ENCODE measurements at regions not wholly inside any gene's neighbourhood (a gene's known extent, or its start where the extent isn't known, plus 50 kb on each side); places are given as distances from the start of the nearest gene placed in this dataset.
"Not testable (repeated sequence)": the region's sequence is repeated elsewhere in the genome, so short reads cannot be mapped to it uniquely, and the experiment has no call there.

DNA sequence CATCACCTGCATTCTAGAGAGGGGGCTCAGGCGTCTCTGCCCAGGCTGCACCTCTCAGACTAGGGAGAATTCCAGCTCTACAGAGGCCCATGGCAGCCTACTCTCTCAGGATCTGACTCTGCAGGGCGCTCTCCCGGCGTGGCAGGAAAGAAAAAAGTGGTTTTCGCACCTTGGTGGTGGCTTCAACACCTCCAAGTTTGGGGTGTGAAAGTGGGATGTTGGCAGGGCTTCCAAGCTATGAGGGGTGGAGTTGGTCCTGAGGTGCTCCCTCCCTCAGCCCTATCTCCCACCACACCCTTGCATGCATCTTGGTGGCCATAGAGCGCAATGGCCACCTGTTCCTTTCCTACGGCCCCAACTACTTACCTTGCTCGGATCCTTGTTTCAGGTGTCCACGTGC lies 166.5 kb downstream of the VSIG4 start:
- H3K4me1 ChIP-seq (ENCODE audit: insufficient read depth, low read length): 0 out of 2 replicates have a peak, but pooled peaks cover 4% of the 10 kb centered on the region
- H3K9ac ChIP-seq (ENCODE audit: low read depth, low read length): no peak overlapping the region
- no peaks in the 10 kb centered on the region for H3K9me3 ChIP-seq (ENCODE audit: control insufficient read depth, insufficient read depth, low read length)
- H3K36me3 ChIP-seq (ENCODE audit: insufficient read depth, low read length): no peaks in the 10 kb centered on the region

DNA sequence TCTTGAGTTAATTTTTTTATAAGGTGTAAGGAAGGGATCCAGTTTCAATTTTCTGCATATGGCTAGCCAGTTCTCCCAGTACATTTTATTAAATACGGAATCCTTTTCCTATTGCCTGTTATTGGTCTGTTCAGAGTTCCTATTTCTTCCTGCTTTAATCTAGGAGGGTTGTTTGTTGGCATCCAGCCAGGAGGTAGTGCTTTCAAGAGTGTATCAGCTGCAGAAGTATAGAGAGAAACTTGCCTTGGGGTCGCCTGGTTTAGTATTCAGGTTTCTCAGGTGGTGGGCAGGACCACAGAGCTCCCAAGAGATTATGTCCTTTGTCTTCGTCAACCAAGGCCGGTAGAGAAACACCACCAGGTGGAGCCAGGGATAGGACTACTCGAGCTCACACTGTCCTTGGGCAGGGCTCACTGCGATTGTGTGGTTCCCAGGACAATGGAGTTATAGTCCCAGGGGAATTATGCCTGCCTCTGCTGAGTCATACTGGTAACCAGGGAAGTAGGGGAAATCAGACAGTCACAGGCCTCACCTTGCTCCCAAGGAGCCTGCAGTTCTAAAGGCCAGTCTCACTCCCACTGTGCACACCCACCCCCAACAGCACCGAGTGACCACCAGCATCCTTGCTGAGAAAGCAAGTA lies 168.1 kb downstream of the VSIG4 start:
- Histone ChIP-seq H3K9me3 (ENCODE audit: control insufficient read depth, insufficient read depth, low read length) (no peaks in the 10 kb centered on the region), H3K9ac (ENCODE audit: low read depth, low read length) (no peak overlapping the region), H3K36me3 (ENCODE audit: insufficient read depth, low read length) (no peaks in the 10 kb centered on the region), H3K4me1 (ENCODE audit: insufficient read depth, low read length) (0 out of 2 replicates have a peak, but pooled peaks cover 4% of the 10 kb centered on the region)

DNA sequence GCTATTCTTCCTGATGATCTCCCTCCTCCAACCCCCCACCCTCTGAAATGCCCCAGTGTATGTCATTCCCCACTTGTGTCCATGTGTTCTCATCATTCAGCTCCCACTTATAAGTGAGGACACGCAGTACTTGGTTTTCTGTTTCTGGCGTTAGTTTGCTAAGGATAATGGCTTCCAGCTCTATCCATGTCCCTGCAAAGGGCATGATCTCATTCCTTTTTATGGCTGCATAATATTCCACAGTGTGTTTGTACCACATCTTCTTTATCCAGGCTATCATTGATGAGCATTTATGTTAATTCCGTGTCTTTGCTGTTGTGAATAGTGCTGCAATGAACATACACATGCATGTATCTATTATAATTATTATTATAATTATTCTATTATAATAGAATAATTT lies 169.3 kb downstream of the VSIG4 start:
- not testable (repeated sequence) for H3K9me3 ChIP-seq (ENCODE audit: control insufficient read depth, insufficient read depth, low read length); H3K9ac ChIP-seq (ENCODE audit: low read depth, low read length); H3K4me1 ChIP-seq (ENCODE audit: insufficient read depth, low read length); H3K36me3 ChIP-seq (ENCODE audit: insufficient read depth, low read length)

DNA sequence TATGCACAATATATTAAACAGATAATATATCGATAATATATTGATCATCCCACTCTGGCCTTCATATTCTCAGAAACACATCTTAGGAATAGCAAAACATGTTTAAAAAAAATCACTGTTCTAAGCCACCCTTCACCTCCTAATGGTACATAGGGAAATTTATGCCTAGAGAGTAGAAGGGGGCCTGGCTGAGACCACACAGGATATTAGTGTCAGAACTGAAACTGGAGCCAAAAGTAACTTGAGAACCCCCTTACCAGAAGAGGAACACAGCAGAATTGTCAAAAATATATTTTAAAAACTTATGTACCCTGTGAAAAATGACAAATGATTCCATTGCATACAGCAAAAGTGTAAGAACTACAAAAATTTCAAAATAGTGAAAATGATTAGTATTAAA lies 173.1 kb downstream of the VSIG4 start:
- 0 out of 2 replicates have a peak, but pooled peaks cover 7% of the 10 kb centered on the region for H3K4me1 ChIP-seq (ENCODE audit: insufficient read depth, low read length)
- no peaks in the 10 kb centered on the region for H3K36me3 ChIP-seq (ENCODE audit: insufficient read depth, low read length)
- H3K9ac ChIP-seq (ENCODE audit: low read depth, low read length): no peak overlapping the region
- no peaks in the 10 kb centered on the region for H3K9me3 ChIP-seq (ENCODE audit: control insufficient read depth, insufficient read depth, low read length)

DNA sequence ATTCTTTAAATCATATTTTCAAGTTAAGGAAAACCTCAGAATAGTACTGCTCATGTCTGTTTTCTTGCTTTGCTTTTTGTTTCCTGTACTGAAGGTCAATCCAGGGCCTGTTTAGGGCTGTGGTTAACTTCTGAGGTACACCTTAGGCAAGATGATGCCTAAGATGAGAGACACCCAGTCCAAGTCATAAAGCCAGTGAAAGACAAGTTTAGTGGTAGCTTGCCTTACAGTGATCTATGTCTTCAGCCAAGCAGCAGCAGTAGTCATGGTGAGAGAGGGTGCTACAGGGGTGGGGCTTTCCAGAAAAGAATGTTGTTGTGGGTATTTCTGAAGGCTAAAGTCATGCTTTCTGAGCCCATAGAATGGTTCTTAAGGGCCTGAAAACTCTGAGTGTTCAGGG lies 173.7 kb downstream of the VSIG4 start:
- no peaks in the 10 kb centered on the region for H3K36me3 ChIP-seq (ENCODE audit: insufficient read depth, low read length)
- H3K9ac ChIP-seq (ENCODE audit: low read depth, low read length): no peak overlapping the region
- 0 out of 2 replicates have a peak, but pooled peaks cover 7% of the 10 kb centered on the region for H3K4me1 ChIP-seq (ENCODE audit: insufficient read depth, low read length)
- no peaks in the 10 kb centered on the region for H3K9me3 ChIP-seq (ENCODE audit: control insufficient read depth, insufficient read depth, low read length)

DNA sequence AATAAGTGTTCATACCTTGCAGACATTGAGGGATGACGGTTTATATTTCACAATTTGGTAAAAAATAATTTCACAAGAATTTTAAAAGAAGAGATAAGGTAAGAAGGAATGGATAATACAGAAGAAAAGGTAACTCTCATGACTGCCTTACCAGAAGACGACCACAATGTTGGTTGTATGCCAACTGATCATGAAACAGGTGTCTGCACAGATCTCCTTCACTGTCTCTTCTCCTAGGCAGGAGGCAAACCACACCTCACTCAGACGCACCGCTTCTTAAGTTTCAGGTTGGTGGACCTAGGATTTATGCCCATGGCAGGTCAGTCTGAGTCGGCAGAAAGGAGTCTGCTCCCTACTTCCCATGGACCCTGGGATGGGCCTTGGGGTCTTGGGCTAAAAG lies 177.2 kb downstream of the VSIG4 start:
- no peak overlapping the region for H3K9ac ChIP-seq (ENCODE audit: low read depth, low read length)
- no peaks in the 10 kb centered on the region; the same call in 1 of the 2 replicates for H3K9me3 ChIP-seq (ENCODE audit: control insufficient read depth, insufficient read depth, low read length)
- H3K36me3 ChIP-seq (ENCODE audit: insufficient read depth, low read length): no peaks in the 10 kb centered on the region
- H3K4me1 ChIP-seq (ENCODE audit: insufficient read depth, low read length): 0 out of 2 replicates have a peak, but pooled peaks cover 7% of the 10 kb centered on the region

DNA sequence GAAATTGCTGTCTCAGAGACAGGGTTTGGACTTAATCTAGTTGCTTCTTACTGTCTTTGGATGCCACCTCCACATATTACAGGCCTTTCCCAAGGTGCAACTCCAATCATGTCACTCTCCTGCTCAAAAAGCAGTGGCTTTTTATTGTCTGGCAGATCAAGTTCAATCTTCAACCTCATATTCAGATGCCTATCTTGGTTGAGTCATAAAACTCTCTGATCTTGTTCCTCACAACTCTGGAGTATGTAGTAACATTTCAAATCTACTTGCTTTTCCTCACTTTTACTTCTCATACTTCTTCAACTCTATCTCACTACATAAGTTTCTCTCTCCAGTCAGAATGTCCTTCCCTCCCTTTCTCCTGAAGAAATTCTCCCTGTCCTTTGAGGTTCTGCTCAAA lies 180.6 kb downstream of the VSIG4 start:
- 0 out of 2 replicates have a peak, but pooled peaks cover 7% of the 10 kb centered on the region for H3K4me1 ChIP-seq (ENCODE audit: insufficient read depth, low read length)
- H3K9me3 ChIP-seq (ENCODE audit: control insufficient read depth, insufficient read depth, low read length): no peaks in the 10 kb centered on the region; the same call in 1 of the 2 replicates
- H3K36me3 ChIP-seq (ENCODE audit: insufficient read depth, low read length): no peaks in the 10 kb centered on the region
- H3K9ac ChIP-seq (ENCODE audit: low read depth, low read length): no peak overlapping the region

DNA sequence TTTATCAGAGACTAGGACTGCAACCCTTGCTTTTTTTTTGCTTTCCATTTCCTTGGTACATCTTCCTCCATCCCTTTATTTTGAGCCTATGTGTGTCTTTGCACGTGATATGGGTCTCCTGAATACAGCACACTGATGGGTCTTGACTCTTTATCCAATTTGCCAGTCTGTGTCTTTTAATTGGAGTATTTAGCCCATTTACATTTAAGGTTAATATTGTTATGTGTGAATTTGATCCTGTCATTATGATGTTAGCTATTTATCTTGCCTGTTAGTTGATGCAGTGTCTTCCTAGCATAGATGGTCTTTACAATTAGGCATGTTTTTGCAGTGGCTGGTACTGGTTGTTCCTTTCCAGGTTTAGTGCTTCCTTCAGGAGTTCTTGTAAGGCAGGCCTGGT lies 185.4 kb downstream of the VSIG4 start:
- H3K9me3 ChIP-seq (ENCODE audit: control insufficient read depth, insufficient read depth, low read length); H3K4me1 ChIP-seq (ENCODE audit: insufficient read depth, low read length); H3K9ac ChIP-seq (ENCODE audit: low read depth, low read length); H3K36me3 ChIP-seq (ENCODE audit: insufficient read depth, low read length): not testable (repeated sequence)

DNA sequence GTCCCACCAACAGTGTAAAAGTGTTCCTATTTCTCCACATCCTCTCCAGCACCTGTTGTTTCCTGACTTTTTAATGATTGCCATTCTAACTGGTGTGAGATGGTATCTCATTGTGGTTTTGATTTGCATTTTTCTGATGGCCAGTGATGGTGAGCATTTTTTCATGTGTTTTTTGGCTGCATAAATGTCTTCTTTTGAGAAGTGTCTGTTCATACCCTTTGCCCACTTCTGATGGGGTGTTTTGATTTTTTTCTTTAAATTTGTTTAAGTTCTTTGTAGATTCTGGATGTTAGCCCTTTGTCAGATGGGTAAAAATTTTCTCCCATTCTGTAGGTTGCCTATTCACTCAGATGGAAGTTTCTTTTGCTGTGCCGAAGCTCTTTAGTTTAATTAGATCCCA lies 183.9 kb downstream of the MSN start:
- not testable (repeated sequence) for H3K9ac ChIP-seq (ENCODE audit: low read depth, low read length); H3K36me3 ChIP-seq (ENCODE audit: insufficient read depth, low read length); H3K4me1 ChIP-seq (ENCODE audit: insufficient read depth, low read length); H3K9me3 ChIP-seq (ENCODE audit: control insufficient read depth, insufficient read depth, low read length)

DNA sequence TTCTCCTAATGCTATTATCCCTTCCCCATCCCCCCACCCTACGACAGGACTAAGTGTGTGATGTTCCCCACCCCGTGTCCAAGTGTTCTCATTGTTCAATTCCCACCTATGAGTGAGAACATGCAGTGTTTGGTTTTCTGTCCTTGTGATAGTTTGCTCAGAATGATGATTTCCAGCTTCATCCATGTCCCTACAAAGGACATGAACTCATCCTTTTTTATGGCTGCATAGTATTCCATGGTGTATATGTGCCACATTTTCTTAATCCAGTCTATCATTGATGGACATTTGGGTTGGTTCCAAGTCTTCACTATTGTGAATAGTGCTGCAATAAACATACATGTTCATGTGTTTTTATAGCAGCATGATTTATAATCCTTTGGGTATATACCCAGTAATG lies 183.4 kb downstream of the MSN start:
- H3K4me1 ChIP-seq (ENCODE audit: insufficient read depth, low read length); H3K9ac ChIP-seq (ENCODE audit: low read depth, low read length); H3K9me3 ChIP-seq (ENCODE audit: control insufficient read depth, insufficient read depth, low read length); H3K36me3 ChIP-seq (ENCODE audit: insufficient read depth, low read length): not testable (repeated sequence)

DNA sequence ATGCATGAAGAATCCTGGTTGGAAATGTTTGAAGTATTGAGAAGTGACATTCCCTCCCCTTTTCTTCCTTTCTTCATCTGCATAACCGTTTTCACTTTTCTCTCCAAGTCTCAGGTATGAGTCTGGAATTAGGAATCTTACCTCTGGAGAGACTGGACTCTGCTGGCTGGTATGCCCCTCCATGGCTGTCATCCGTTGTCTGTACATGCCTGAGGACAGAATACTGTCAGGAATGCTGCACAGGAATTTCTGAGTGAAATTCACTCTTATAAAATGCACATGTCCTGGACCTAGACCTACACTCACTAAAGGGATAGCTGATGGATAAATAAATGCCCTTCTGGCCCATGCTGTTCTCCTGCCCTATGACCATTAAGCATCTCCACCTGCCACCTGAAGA lies 179.5 kb downstream of the MSN start:
- Histone ChIP-seq H3K9me3 (ENCODE audit: control insufficient read depth, insufficient read depth, low read length) (no peaks in the 10 kb centered on the region), H3K9ac (ENCODE audit: low read depth, low read length) (no peak overlapping the region), H3K4me1 (ENCODE audit: insufficient read depth, low read length) (no peaks in the 10 kb centered on the region), H3K36me3 (ENCODE audit: insufficient read depth, low read length) (no peaks in the 10 kb centered on the region)

DNA sequence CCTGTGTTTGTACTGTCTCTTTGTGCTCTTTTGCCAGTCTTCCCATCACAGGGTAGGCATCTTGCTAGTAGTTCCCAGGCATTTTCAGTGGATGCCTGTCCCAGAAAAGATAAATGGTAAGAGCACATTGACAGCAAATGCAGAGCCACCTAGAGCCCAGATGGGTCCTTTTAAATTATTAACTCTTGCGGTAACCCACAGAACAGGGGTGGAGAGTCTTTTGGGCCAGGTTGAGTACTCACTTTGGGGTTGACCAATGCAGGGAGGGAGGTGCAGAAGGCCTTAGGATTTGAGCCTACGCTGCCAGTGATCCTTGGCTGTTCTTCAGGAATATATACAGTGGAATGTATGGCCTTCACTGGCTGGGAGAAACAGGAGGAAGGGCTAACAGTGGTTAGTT lies 173.8 kb downstream of the MSN start:
- H3K36me3 ChIP-seq (ENCODE audit: insufficient read depth, low read length): no peaks in the 10 kb centered on the region

DNA sequence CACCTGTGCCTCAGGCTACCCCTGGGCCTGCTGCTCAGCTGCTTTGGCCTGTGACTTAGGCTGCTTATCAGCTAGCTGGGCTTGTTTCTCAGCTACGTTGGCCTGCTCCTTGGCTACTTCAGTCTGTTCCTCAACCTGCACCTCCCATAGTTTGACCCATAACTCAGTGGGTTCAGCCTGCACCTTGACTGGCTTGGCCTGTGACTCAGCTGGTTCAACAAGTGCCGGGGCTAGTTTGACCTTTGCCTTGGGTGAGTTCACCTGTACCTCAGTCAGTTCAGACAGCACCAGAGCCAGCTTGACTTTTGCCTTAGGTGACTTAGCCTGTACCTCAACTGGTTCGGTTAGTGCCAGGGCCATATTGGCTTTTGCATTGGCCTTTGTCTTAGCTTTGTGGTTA lies 171.2 kb downstream of the MSN start:
- Histone ChIP-seq H3K36me3 (ENCODE audit: insufficient read depth, low read length) (no peaks in the 10 kb centered on the region), H3K9me3 (ENCODE audit: control insufficient read depth, insufficient read depth, low read length) (no peaks in the 10 kb centered on the region), H3K4me1 (ENCODE audit: insufficient read depth, low read length) (no peaks in the 10 kb centered on the region), H3K9ac (ENCODE audit: low read depth, low read length) (no peak overlapping the region)

More for the DNA sequence above, 173.8 kb downstream of the MSN start:
- Histone ChIP-seq H3K9me3 (ENCODE audit: control insufficient read depth, insufficient read depth, low read length) (no peaks in the 10 kb centered on the region), H3K4me1 (ENCODE audit: insufficient read depth, low read length) (no peaks in the 10 kb centered on the region), H3K9ac (ENCODE audit: low read depth, low read length) (no peak overlapping the region)

DNA sequence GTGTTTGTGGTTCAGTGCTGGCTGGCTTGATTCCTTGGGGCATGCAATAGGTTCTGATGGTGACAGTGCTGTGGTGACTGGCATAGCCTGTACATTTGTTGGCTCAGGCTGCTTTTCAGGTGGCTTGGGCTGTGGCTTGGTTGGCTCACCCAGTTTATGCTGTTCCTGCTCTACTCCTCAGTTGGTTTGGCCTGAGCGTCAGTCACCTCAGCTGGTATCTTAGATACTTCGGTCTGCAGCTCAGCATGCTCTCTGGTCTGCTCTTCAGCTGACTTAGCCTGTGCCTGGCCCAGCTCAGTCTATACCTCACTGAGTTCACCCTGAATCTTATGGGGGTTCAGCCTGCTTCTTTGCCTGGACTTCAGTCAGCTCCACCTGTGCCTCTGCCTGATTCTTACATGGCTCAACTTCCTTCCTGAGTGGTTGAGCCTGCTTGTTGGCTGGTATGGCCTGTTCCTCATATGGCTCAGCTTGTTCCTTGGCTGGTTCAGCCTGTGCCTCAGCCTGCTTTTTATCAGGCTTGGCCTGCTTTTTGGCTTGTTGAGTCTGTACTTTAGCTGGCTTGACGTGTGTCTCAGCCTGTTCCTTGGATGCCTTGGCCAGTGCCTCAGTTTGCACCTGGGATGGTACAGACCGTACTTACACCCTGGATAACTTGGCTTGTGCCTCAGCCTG lies 170.6 kb downstream of the MSN start:
- Histone ChIP-seq H3K36me3 (ENCODE audit: insufficient read depth, low read length) (no peaks in the 10 kb centered on the region), H3K9me3 (ENCODE audit: control insufficient read depth, insufficient read depth, low read length) (no peaks in the 10 kb centered on the region), H3K4me1 (ENCODE audit: insufficient read depth, low read length) (no peaks in the 10 kb centered on the region), H3K9ac (ENCODE audit: low read depth, low read length) (no peak overlapping the region)

DNA sequence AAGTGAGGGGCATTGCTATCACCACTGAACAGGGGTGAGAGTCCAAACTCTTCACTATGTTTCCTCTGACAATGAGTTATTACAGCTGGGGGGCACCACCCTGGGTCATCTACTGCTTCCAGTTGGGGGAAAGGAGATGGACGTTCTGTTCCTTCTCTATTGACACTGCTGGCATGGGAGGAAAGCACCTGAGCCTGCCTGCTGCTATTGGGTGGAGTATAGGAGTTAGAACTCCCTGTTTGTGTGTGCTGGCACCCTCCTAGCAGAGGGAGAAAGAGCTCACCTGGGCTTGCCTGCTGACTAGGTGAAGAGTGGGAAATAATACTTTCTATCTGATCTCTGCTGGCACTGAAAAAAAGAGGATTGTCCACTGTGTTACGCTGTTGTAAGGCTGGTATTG lies 163.8 kb downstream of the MSN start:
- no peaks in the 10 kb centered on the region; the same call in 1 of the 2 replicates for H3K4me1 ChIP-seq (ENCODE audit: insufficient read depth, low read length)
- H3K9ac ChIP-seq (ENCODE audit: low read depth, low read length): no peak overlapping the region
- H3K36me3 ChIP-seq (ENCODE audit: insufficient read depth, low read length): no peaks in the 10 kb centered on the region
- H3K9me3 ChIP-seq (ENCODE audit: control insufficient read depth, insufficient read depth, low read length): no peaks in the 10 kb centered on the region

Measured in ES-I3 (cell line).